SK-N-MC (cell line): ENCODE measurements at regions not wholly inside any gene's neighbourhood (a gene's known extent, or its start where the extent isn't known, plus 50 kb on each side); places are given as distances from the start of the nearest gene placed in this dataset.

Source experiments
- DNase-seq: peaks from one replicate; pipeline ENCODE4 v3.0.0-alpha.2; 2011; ENCODE audit warnings: low read depth, low spot score
- H3K27ac ChIP-seq: fragments of 200-600 bp; sonication (generic); 2 replicates; pipeline ENCODE4 v1.5.1; 2016; ENCODE audit warnings: mixed run types
- H3K36me3 ChIP-seq: fragments of 200-600 bp; sonication (generic); 2 replicates; pipeline ENCODE4 v1.6.1; 2017; ENCODE audit warnings: antibody characterized with exemption, low read length, mixed read lengths; ENCODE audit not compliant: insufficient read depth
- H3K4me3 ChIP-seq: fragments of 200-600 bp; sonication (generic); 2 replicates; pipeline ENCODE4 v1.5.1; 2016
- H3K9ac ChIP-seq: fragments of 200-600 bp; sonication (generic); 2 replicates; pipeline ENCODE4 v1.8.0; 2017; ENCODE audit warnings: mixed run types, mixed read lengths; ENCODE audit not compliant: insufficient read length
- H3K9me3 ChIP-seq: fragments of 200-600 bp; sonication (generic); 2 replicates; pipeline ENCODE4 v1.6.1; 2017; ENCODE audit warnings: low read depth, mild to moderate bottlenecking, antibody characterized with exemption, low read length, moderate library complexity, mixed read lengths
- EZH2 ChIP-seq: fragments of 200-600 bp; sonication (generic); IDR thresholded peaks from one replicate; pipeline ENCODE4 v1.6.1; 2017; ENCODE audit warnings: antibody characterized with exemption
- FOXP2 ChIP-seq: optimal IDR thresholded peaks from 2 replicates; pipeline ENCODE3; 2011; ENCODE audit warnings: mild to moderate bottlenecking, moderate library complexity; ENCODE audit not compliant: insufficient read depth; ENCODE audit errors: extremely low read length, control extremely low read depth
- POLR2AphosphoS5 ChIP-seq: IDR thresholded peaks from 2 replicates; pipeline ENCODE4 v1.6.1; 2012; ENCODE audit warnings: mild to moderate bottlenecking, low read depth, low read length, borderline replicate concordance

- no peak for TF ChIP-seq POLR2AphosphoS5
- no peak for TF ChIP-seq FOXP2
- TF ChIP-seq EZH2, result no peak
- Histone ChIP-seq H3K27ac (no peak overlapping the region), H3K9me3 (no peaks in the 10 kb centered on the region), H3K9ac (no peak overlapping the region), H3K4me3 (no peak overlapping the region), H3K36me3 (no peaks in the 10 kb centered on the region)
- no peak for DNase-seq
Observed at GRCh38 chr13:40130871-40131636, 475.6 kb downstream of the COG6 start.

GRCh38 chr13:40132249-40132648, 476.8 kb downstream of the COG6 start:
- no peak overlapping the region for H3K27ac ChIP-seq
- no peak for DNase-seq
- no peaks in the 10 kb centered on the region for H3K9me3 ChIP-seq
- H3K36me3 ChIP-seq, result no peaks in the 10 kb centered on the region
- H3K4me3 ChIP-seq, result no peak overlapping the region
- H3K9ac ChIP-seq, result no peak overlapping the region
- TF ChIP-seq POLR2AphosphoS5, result no peak
- TF ChIP-seq FOXP2, result no peak
- TF ChIP-seq EZH2, result no peak

DNA sequence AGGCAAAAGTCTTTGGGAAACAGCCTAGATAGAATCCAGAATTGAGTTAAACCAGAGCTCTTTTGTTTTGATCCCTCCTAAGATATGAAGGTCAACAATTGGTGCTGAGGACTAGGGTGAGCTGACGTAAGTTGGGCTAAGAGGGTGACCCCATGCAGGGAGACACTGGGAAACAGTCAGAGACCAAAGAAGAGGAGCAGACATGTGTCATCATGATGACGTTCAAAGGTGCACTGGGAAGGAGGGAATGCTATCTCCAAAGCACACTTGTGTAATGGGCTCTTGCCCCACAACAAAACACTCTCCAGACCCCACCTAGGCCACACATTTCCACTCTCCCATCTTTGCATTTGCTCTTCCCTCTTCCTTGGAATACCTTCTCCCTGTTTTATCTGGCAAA, 481.4 kb downstream of the COG6 start:
- Histone ChIP-seq H3K9ac (no peak overlapping the region), H3K4me3 (no peak overlapping the region), H3K9me3 (no peaks in the 10 kb centered on the region), H3K27ac (no peak overlapping the region), H3K36me3 (no peaks in the 10 kb centered on the region)
- TF ChIP-seq FOXP2 (no peak), POLR2AphosphoS5 (no peak), EZH2 (no peak)
- DNase-seq, result no peak

DNA sequence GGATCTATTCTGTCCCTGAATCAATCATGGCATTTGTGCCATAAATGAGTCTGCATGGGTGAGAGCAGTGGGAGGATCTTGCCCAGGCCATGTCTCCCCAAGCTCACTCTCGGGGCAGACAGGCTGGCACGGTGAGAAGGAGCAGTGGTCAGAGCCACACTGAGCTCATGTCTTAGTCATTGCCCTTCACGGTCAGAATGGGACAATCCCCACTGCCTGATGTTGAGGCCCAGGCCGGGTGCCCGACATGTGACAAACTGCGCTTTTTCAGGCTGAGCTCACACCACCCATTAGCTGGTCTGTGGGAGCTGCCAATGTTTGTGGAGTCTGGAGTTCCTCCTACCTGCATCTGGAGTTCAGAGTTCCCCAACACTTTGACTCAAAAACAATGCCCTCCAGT, 481.9 kb downstream of the COG6 start:
- TF ChIP-seq FOXP2, result no peak
- no peak for TF ChIP-seq POLR2AphosphoS5
- no peak for TF ChIP-seq EZH2
- Histone ChIP-seq H3K27ac (no peak overlapping the region), H3K9ac (no peak overlapping the region), H3K9me3 (no peaks in the 10 kb centered on the region), H3K36me3 (no peaks in the 10 kb centered on the region), H3K4me3 (no peak overlapping the region)
- no peak for DNase-seq

- no peak overlapping the region for H3K9ac ChIP-seq
- no peak overlapping the region for H3K4me3 ChIP-seq
- no peak for DNase-seq
- TF ChIP-seq EZH2 (no peak), FOXP2 (no peak), POLR2AphosphoS5 (no peak)
- no peaks in the 10 kb centered on the region for H3K36me3 ChIP-seq
- no peak overlapping the region for H3K27ac ChIP-seq
- H3K9me3 ChIP-seq, result no peaks in the 10 kb centered on the region
Observed at GRCh38 chr13:40139896-40140520, 484.5 kb downstream of the COG6 start.

DNA sequence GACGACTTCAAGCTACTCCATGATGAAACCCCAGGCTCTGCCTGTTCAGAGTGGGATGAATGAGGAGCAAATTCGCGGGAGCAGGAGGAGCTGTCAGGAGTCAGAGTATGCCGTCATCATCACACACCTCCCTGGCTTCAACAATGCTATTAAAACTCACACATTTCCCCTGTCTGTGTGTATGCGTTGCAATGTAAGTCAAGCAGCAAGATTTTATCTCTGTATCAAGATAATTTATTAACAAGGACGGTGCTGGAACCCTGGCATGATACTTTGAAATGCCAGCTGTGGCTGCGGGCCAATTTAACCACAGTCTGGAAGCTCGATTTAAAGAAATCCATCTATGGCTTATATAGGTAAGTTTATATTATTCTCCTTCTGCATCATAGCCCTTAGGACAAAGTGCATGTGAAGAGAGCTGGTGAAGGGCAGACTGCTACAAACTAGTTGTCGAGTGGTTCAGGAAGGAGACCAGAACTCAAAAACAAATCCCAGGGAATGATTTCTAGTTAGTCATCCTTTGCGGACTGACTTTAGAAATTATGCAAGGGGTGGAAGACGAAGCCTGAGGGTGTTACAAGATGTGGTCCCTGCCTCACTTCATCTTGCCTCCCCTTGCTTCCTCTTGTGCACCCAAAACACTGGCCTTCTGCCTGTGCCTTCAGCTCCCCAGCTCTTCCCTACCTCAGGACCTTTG, 486.5 kb downstream of the COG6 start:
- H3K27ac ChIP-seq, result no peak overlapping the region
- no peak for DNase-seq
- no peak for TF ChIP-seq POLR2AphosphoS5
- TF ChIP-seq FOXP2, result no peak
- TF ChIP-seq EZH2, result no peak

GRCh38 chr13:40143106-40143505, 487.6 kb downstream of the COG6 start:
- Histone ChIP-seq H3K4me3 (no peak overlapping the region), H3K9ac (no peak overlapping the region), H3K9me3 (no peaks in the 10 kb centered on the region), H3K27ac (no peak overlapping the region), H3K36me3 (no peaks in the 10 kb centered on the region)
- TF ChIP-seq POLR2AphosphoS5 (no peak), FOXP2 (no peak), EZH2 (no peak)
- no peak for DNase-seq

More for the DNA sequence above, 486.5 kb downstream of the COG6 start:
- no peaks in the 10 kb centered on the region for H3K9me3 ChIP-seq
- H3K9ac ChIP-seq, result no peak overlapping the region
- H3K36me3 ChIP-seq, result no peaks in the 10 kb centered on the region
- H3K4me3 ChIP-seq, result no peak overlapping the region

- Histone ChIP-seq H3K4me3 (no peak overlapping the region), H3K9ac (no peak overlapping the region), H3K36me3 (no peaks in the 10 kb centered on the region), H3K27ac (no peak overlapping the region), H3K9me3 (no peaks in the 10 kb centered on the region)
- DNase-seq, result no peak
- TF ChIP-seq POLR2AphosphoS5 (no peak), EZH2 (no peak), FOXP2 (no peak)
Observed at GRCh38 chr13:40143559-40143958, 488.1 kb downstream of the COG6 start.
